ENCODE measurements at regions not wholly inside any gene's neighbourhood (a gene's known extent, or its start where the extent isn't known, plus 50 kb on each side); places are given as distances from the start of the nearest gene placed in this dataset.

GRCh38 chr3:153313302-153313965, 151.4 kb downstream of the RAP2B start:
- no peak for DNase-seq (ENCODE audit: low spot score)
- no peak for FAIRE-seq

GRCh38 chr3:153314038-153314437, 152.0 kb downstream of the RAP2B start:
- DNase-seq (ENCODE audit: low spot score), result no peak
- no peak for FAIRE-seq

GRCh38 chr3:153315781-153316180, 153.8 kb downstream of the RAP2B start:
- FAIRE-seq, result no peak

GRCh38 chr3:153319705-153320554, 157.9 kb downstream of the RAP2B start:
- DNase-seq (ENCODE audit: low spot score) (no peak), FAIRE-seq (no peak)

More at GRCh38 chr3:153315781-153316180, 153.8 kb downstream of the RAP2B start:
- no peak for DNase-seq (ENCODE audit: low spot score)

- DNase-seq (ENCODE audit: low spot score) (no peak), FAIRE-seq (no peak)
Measured at GRCh38 chr3:153320585-153321128, 158.6 kb downstream of the RAP2B start.

- FAIRE-seq (no peak), DNase-seq (ENCODE audit: low spot score) (no peak)
Measured at GRCh38 chr3:153328690-153329089, 166.7 kb downstream of the RAP2B start.

GRCh38 chr3:153330901-153331300, 168.9 kb downstream of the RAP2B start:
- no peak for DNase-seq (ENCODE audit: low spot score)
- no peak for FAIRE-seq

GRCh38 chr3:153331676-153332075, 169.7 kb downstream of the RAP2B start:
- no peak for FAIRE-seq

GRCh38 chr3:153334558-153334957, 172.5 kb downstream of the RAP2B start:
- DNase-seq (ENCODE audit: low spot score) (no peak), FAIRE-seq (no peak)

More at GRCh38 chr3:153331676-153332075, 169.7 kb downstream of the RAP2B start:
- no peak for DNase-seq (ENCODE audit: low spot score)

- DNase-seq (ENCODE audit: low spot score) (no peak), FAIRE-seq (no peak)
Measured at GRCh38 chr3:153337369-153337768, 175.3 kb downstream of the RAP2B start.

- DNase-seq (ENCODE audit: low spot score) (peak; percentile 12), FAIRE-seq (no peak)
Measured at GRCh38 chr3:153338487-153338886, 176.5 kb downstream of the RAP2B start.

GRCh38 chr3:153339065-153339464, 177.0 kb downstream of the RAP2B start:
- FAIRE-seq, result no peak
- DNase-seq (ENCODE audit: low spot score), result no peak

- DNase-seq (ENCODE audit: low spot score) (no peak), FAIRE-seq (no peak)
Measured at GRCh38 chr3:153343988-153344782, 182.2 kb downstream of the RAP2B start.

GRCh38 chr3:153348457-153349107, 186.6 kb downstream of the RAP2B start:
- DNase-seq (ENCODE audit: low spot score), result no peak
- FAIRE-seq, result no peak

GRCh38 chr3:153349108-153349499, 187.1 kb downstream of the RAP2B start:
- DNase-seq (ENCODE audit: low spot score), result no peak
- FAIRE-seq, result no peak

GRCh38 chr3:153350420-153350819, 188.4 kb downstream of the RAP2B start:
- DNase-seq (ENCODE audit: low spot score) (peak; percentile 54), FAIRE-seq (no peak)

- no peak for DNase-seq (ENCODE audit: low spot score)
- no peak for FAIRE-seq
Measured at GRCh38 chr3:153354641-153355040, 192.6 kb downstream of the RAP2B start.

GRCh38 chr3:153355559-153355958, 193.5 kb downstream of the RAP2B start:
- no peak for DNase-seq (ENCODE audit: low spot score)
- FAIRE-seq, result no peak

GRCh38 chr3:153356908-153357307, 194.9 kb downstream of the RAP2B start:
- FAIRE-seq, result no peak
- DNase-seq (ENCODE audit: low spot score), result no peak

GRCh38 chr3:153357436-153357835, 195.4 kb downstream of the RAP2B start:
- FAIRE-seq, result no peak
- DNase-seq (ENCODE audit: low spot score), result no peak

All from urothelium cell line (cell line).